ENCODE measurements at regions not wholly inside any gene's neighbourhood (a gene's known extent, or its start where the extent isn't known, plus 50 kb on each side); places are given as distances from the start of the nearest gene placed in this dataset.

- TF ChIP-seq JUN (IDR thresholded peaks at IDR 0.05; ENCODE audit: borderline replicate concordance, insufficient read depth, insufficient read length, low read depth) (no peak), CTCF (IDR thresholded peaks at IDR 0.05; ENCODE audit: extremely low read depth in 1 of 2, insufficient read depth in 1 of 2, low read depth in 1 of 2, low read length in 2 of 2) (no peak), POLR2A (IDR thresholded peaks at IDR 0.05; ENCODE audit: low read depth, low read length) (no peak)
Observed at GRCh38 chr7:21103426-21104123, 316.9 kb upstream of the SP8 start.

All from endothelial cell of umbilical vein (primary cell).